HG03159 (cell line): ENCODE measurements at regions not wholly inside any gene's neighbourhood (a gene's known extent, or its start where the extent isn't known, plus 50 kb on each side); places are given as distances from the start of the nearest gene placed in this dataset.
A peak's percentile ranks its signal among the peaks of the same experiment; 100 is the strongest.

Experiments
- ATAC-seq: cut with Tn5 transposase; IDR thresholded peaks from one replicate; pipeline ENCODE4 v1.9.1; 2021; ENCODE audit warnings: mild to moderate bottlenecking, moderate library complexity; ENCODE audit not compliant: unreplicated experiment

DNA sequence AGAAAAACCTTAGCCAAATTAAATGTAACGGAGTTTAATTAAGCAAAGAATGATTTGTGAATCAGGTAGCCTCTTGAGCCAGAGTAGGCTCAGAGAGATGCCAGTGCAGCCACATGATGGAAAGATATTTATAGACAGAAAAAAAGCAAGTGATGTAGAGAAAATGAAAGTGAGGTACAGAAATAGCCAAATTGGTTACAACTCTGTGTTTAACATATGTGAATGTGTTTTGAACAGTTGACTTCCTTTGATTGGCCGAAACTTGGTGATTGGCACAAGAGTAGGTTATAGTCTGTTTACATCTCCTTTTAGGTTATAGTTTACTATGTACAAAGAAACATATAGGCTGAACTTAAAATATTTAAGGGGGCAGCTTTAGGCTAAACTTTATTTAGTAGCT lies 459.9 kb upstream of the BOD1L1 start:
- peak; percentile 90 for ATAC-seq

DNA sequence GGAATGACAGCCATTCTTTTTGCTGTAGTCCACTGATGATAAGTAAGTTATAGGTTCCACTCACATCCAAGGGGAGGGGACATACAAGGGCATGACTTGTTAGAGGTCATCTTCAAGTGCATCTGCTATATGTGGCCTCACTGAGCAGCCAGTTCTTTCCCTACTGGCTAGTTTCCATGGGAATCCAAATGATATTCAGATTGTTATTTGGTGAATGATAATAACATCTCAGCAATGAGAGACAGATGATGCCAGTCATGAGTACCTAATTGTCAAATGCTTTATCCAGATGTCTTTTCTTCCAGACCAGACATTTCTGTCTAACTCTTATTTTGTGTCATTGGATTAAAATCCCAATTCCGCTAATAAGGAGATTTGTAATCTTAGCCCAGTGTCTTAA lies 460.4 kb upstream of the BOD1L1 start:
- no peak for ATAC-seq

DNA sequence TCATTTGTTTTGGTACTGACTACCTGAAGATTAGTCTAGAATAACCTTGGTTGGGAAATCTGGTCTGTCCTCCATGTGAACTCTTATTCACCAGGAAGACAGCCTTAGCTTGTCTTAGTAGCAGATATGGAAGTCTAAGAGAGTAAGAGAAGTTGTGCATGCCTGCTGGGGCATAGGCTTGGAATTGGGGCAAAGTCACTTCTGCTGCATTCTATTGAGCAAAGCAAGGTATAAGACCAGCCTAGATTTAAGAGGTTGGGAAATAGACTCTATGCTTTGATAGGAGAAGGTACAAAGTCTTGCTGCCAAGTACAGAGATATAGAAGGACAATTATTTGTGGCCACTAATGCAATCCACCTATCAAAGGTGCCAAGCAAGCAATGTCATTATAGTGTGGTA lies 464.0 kb upstream of the BOD1L1 start:
- no peak for ATAC-seq

DNA sequence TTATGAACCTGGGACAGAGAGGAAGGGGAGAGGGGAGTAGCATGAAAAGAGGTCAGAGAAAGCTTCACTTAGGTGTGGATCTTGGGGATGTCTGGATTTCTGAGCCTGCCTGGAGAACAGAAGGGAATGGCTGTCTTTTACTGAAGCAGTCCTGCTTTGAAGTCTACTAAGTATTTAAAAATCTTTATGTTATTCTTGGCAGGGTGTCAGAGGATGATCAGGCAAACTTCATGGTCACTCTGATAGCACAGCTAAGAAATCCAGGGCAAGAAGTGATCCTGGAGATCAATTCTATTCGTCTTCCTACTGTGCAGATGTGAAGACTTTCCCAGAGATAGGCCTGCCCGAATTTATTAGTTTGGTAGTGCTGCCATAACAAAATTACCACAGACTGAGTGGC lies 464.4 kb upstream of the BOD1L1 start:
- ATAC-seq, result no peak

DNA sequence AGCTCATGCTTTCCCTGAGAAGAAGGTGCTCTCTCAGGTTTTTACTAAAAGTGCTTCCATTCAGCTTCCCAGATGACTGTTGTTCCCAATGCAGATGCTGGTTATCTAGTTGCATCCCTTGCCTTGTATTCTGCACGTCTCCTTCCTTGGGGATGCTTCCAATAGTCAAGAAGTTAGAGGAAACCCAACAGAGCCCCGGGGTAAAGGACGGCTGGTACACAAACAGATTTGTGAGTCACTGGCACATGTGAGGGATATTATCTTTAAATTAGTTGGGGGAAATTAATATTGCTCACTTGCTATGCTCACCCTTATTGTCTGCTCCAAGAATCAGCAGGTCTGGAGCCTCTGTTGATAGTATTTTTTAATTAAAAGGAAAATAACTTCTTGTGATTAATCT lies 465.2 kb upstream of the BOD1L1 start:
- ATAC-seq, result no peak

DNA sequence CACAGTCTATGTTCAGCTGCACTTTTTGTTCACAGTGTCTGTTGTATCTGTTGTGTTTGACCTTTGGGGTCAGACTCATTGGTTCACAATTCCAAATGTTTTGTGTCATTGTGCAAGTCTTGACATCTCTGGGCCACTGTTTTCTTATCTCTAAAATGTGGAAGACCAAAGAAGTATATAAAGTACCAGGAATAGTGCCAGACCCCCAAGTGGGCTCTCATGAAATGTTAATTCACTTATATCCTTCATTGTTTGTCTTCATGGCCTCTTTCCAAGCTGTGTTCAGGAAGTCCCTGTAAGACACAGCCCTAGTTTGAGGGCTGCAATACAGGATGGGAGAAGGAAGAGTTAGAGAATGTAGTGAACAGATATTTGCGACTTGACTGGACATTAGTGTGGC lies 468.3 kb upstream of the BOD1L1 start:
- no peak for ATAC-seq

DNA sequence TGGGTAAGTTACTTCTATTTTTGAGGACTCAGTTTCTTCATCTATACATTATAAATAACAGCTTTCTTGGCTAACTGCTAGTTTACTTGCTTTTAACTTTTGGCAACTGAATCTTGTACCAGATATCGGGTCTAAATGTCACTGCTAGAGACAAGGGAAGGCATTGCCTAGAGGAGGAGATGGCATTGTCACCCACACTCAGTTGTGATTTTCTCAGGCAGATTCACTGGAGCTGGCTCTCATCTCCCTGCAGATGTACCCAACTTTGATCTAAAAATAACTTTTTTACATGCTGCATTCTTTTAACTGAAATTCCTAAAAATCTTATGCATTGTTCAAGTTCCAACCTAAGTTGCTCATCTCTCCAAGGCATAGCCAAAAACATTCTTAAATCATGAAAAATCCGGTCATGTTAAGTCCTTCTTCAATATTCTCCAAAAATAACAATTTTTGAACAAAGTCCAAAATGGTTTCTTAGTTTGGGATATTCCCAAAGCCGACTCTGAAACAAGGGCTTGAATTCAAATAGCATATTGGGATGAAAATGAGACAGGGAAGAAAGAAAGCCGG lies 469.0 kb upstream of the BOD1L1 start:
- no peak for ATAC-seq

DNA sequence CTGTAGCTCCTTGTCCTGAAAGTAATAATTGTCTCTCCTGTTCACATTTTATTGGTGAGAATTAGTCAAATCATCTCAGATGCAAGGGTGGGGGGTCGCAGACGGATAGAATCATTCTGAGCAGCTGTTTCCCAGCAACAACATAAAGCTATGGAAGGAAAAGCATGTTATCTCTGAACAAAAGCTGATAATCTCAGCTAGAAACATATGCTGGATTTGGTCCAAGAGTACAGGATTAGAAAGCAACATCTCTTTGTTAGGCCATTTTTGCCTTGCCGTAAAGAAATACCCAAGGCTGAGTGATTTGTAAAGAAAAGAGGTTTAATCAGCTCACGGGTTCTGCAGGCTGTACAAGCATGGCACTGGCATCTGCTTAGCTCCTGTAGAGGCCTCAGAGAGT lies 472.8 kb upstream of the BOD1L1 start:
- ATAC-seq, result no peak

DNA sequence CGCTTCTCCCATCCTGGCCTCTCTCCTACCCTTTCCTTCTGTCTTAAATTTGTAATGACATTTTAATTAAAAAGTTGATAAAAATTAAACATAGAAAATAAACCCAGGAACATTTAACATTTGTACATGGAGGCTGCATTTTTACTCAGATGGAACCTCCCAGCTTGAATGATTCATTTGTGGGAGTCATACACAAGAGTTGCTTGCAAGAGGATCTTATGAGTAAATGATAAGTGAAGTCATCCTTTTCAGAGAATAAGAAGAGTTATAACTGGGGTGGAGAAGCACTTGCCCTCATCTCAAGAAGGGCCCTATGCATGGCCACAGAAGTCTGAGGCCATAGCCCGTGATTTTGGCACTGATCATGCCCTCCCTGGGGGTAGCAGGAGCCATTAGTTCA lies 482.9 kb upstream of the BOD1L1 start:
- ATAC-seq, result no peak

DNA sequence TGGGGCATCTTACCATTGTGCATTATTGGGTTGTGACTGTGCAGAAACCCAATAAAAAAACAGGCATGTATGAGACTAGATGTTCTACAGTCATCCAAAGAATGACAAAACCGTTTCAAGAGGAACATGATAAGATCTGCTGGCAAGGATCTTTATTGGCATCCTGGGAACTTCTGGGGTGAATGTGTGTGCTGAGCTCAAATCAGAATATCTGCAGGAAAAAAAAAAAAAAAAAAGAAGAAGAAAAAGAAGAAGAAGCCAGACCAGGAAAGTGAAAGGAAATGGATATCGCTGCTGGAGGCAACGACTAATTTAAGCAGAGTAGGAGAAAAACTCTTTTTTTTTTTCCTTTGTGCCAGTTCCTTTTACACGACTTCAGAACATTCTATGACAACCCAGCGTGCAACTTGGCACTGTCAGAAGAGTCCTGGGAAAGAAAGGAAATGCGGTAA lies 484.2 kb upstream of the BOD1L1 start:
- ATAC-seq, result no peak

DNA sequence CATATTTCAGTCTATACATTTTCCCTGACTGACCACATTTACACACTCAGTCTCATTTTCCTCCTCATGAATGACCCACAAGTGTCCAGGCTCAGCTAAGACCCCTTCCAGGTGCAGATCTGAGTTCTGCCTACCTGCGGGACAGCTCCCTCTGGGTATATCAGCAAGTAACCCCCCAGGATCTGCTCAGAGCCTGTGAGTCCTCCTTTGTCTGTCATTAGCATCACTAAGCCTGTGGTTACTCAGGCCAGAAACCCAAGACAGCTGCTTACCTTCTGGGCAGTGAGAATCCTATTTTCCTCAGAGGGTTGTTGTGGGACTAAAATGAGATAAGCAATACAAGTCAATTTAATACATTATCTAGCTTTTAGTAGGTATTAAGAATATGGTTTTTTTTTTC lies 487.6 kb upstream of the BOD1L1 start:
- ATAC-seq, result no peak

DNA sequence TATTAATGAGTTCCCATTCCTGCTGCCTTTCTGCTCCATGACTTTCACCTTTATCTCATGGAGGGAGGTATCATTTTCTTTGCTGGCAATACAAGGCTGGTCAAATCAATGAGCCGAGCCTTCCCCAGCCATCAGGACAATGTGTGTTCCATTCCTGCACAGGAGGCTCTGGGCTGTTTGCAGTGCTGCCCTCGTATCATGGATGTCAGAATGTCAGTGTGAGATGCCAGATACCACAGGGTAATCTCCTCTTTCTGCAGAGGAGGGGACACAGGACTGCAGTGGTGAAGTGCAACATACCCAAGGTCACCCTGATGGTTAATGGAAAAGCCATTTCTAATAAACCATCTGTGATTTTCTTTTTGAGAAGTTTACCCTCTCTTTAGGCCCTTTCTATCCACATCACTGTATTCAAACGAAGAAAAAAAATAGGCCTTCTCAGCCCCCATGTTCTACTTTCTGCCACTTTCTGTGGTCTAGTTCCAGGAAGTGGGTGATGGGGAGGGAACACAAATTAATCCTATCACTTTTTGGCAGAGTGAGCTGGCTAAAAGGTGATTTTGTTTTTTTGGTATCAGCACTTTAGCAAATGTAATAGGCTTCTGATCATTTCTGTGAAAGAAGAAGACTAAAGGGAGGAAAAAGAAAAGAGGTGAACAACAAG lies 490.2 kb upstream of the BOD1L1 start:
- ATAC-seq, result no peak

DNA sequence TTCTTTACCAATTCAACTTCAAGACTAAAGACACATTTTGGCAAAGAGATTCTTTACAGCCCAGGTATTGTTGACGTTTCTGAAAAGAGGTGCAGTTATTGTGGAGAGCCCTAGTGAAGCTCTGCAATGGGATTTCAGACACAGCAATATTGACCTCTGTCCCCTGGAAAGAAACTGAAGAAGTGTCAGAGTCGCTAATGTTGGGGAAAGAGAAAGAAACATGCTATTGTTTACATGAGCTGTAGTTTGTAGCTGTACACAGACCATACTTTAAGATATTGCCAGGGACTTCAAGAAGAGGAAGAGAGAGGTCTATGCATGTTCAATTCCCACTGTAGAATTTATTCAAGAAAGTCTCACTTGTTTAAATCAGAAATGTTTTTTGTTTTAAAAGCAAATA lies 497.3 kb upstream of the BOD1L1 start:
- ATAC-seq, result no peak

DNA sequence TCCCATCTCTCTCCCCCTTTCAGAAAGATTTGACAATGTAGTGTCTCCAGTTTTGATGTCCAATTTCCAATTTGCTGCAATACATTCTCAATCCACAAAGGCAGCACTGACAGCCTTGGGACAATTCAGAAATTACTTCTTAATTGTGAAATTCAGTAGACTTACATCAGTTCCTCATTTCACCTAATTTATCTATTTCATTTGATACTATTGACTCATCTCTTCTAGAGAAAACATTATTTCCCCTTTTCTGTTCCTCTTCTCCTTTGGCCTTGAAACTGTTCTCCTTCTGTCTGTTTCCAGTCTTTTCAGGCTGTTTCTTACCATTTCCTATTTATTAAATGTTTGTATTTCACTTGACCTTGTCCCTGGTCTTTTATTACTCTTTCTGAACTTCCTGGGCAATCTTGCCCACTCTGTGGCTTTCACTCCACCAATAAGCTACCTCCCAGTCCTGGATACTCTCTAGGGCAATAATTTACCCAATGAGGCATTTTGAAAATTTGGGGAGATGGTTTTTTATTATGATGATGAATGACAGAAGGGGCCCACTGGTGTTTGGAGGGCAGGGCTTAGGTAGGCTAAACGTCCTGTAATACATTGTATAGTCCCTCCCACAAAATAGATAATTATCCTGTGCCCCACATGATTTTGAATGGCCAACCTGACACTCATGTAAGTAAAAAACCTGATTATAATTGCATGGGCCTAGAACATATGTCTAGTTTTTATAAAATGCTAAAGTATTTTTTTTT lies 498.0 kb upstream of the BOD1L1 start:
- ATAC-seq, result peak; percentile 95

DNA sequence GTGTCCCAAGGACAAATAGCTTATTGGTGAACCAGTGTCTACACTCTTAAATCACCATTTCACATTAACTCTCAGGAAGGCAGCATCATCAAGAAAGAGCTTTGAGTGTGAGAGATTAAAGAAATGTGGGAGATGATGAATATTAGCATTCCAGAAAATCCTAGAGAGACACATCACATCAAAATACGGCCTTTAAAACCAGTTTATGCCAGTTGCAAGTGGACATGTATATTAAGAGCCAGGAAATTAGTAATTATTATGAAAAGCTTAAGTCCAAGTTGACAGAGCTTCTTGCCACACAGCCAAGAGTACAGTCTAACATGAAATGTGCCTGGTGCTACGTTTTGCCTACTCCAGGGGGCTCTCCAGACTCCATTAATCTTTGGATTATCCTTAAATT lies 503.0 kb upstream of the BOD1L1 start:
- no peak for ATAC-seq

DNA sequence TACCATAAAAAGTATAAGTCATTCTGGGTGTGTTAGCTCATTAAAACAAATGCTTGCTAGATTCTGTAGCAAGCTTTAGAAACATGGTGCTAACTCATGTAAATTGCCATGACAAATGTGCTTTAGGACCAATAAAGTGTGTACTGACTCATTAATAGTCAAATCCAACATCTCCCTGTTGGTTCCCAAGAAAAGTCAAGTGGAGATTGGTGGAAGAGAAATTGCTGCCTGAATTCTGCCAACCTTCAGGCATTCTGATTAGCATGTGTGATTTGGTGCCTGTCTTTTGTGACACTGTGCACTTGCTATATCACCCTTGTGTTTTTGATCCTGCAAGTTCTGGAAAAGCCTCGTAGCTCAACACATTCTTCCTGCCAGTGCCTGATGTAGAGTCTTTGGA lies 503.8 kb upstream of the BOD1L1 start:
- ATAC-seq, result no peak

DNA sequence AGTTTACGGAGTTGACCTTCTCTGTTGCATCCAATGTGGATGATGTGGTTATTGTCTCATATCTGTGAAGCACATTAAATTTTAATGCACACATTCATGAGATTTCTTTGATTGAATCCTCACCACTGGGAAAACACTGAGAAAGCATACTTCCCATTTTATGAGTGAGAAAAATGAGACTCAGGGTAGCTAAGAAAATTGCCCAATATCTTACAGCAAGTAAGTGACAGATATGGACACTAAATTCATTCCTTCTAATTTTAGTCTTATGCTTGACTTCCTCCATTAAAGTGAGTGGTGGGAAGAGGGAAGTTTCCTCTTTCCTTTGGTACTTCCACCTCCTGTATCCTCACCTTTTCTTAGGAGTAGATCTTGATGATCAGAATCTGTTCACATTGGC lies 504.8 kb upstream of the BOD1L1 start:
- no peak for ATAC-seq

DNA sequence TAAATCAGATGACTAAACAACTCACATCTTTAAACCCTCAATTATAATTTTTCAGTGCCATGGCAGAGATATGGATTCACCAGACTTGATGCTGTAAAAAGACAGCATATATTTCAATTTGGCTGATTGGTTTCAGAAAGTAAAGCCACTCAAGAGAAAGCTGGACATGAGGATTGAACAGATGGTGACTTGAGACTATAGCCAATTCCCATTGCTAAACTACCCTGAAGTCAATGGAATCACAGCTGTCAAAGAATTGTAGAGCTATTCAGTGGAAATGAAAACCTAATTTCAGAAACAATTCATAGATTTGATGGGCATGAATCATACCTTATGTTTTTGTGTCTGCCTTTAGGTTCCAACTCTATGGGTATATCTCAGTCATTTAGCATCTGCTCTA lies 510.6 kb upstream of the BOD1L1 start:
- ATAC-seq, result no peak

DNA sequence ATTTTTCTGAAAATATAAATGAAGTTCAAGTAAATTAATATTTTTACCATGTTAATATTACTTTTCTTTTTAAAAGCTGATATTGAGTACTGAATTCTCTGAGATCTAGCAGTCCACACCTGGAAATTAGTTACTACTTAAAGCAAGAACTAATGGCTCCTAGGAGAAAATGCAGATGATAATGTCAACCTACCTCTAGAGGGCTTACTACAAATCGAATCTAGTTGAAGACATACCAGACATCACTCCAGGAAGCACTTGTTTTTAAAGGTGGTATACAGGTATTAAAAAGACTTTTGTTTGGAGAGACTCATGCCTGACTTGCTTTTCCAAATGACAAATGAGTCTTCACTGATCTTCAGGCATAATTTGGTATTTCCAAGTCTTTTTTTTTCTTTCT lies 516.4 kb upstream of the BOD1L1 start:
- no peak for ATAC-seq

DNA sequence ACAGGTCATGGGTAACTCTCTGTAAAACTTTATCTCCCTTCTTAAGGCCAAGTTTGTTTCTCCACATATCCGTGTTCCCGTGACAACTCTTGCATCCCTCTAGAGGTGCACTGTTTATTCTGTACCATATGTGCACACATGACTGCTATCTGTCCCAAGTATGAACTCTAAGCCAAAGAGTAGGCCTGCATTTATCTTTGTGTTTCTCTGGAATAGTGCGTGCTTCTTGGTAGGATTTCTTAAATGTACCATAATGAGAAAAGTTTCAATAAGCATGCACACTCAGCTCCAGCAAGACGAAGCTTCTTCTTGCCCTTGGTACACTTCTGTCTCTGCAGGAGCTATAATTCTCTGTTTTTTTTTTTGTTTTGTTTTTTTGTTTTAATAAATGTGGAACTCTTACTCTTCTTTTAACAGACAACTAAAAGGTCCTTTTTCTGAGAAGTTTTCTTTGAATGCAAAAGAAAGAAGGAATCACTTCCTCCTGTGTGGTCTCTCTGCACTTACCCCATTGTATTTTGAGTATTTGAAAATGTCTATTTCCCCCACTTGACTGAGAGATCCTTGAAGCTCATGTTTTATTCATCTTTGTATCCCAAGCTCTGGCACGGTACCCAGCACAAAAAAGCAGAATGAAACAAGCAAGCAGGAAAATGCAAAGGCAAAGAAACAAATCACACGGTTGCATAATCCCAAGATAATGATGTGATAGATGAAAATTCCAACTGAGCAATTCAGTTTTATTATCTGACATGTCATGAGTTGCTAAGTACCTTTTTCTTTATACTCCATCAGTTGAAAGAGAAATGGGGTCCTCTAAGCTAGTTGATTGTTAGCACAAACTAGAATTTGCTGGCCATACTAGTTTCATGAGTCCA lies 521.9 kb upstream of the BOD1L1 start:
- no peak for ATAC-seq

DNA sequence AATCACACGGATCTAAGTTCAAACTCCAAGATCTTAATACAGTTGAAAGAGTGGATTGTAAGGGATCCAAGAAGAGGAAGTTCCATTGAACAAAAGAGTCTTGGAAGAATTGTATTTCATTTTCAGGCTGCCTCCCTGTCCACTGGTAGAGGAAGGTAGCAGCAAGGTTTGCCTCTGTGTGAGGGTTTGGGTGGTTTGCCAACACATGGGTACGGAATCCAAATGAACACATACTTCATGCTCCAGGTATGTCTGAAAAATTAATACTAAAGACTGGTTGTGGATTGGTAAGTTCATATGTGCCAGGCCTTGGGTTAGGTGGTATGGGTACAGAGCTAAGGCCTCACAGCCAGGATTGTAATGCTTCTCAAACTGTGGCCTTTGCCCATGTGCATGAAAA lies 523.6 kb upstream of the BOD1L1 start:
- no peak for ATAC-seq
